Mucosa of gallbladder (tissue), 1 donor: ENCODE measurements at regions not wholly inside any gene's neighbourhood (a gene's known extent, or its start where the extent isn't known, plus 50 kb on each side); places are given as distances from the start of the nearest gene placed in this dataset.
A peak's percentile ranks its signal among the peaks of the same experiment; 100 is the strongest.

Experiments
- DNase-seq: peaks from one replicate; pipeline ENCODE4 v3.0.0-alpha.2; 2020; ENCODE audit warnings: low spot score
- donor health status: DM: no; HTN: no; CAD: no.

GRCh38 chr15:29556380-29556779 is 265.9 kb downstream of the TJP1 start:
- no peak for DNase-seq

GRCh38 chr15:29554531-29554930 is 267.7 kb downstream of the TJP1 start:
- DNase-seq: no peak

- DNase-seq: no peak
Measured at GRCh38 chr15:29550834-29551465, 271.3 kb downstream of the TJP1 start.

DNA sequence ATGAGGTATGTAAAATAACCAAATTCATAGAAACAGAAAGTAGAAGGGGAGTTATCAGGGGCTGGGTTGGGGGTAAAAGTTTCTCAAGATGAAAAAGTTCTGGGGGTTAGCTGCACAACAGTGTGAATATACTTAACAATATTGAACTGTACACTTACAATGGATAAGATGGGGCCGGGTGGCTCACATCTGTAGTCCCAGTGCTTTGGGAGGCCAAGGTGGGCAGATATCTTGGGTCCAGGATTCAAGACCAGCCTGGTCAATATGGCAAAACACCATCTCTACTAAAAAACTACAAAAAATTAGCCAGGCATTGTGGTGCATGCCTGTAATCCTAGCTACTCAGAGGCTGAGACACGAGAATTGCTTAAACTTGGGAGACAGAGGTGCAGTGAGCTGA is 274.3 kb downstream of the TJP1 start:
- DNase-seq: no peak

- DNase-seq: no peak
Measured at GRCh38 chr15:29544513-29545128, 275.0 kb upstream of the NSMCE3 start.

GRCh38 chr15:29542994-29543393 is 273.4 kb upstream of the NSMCE3 start:
- no peak for DNase-seq

DNA sequence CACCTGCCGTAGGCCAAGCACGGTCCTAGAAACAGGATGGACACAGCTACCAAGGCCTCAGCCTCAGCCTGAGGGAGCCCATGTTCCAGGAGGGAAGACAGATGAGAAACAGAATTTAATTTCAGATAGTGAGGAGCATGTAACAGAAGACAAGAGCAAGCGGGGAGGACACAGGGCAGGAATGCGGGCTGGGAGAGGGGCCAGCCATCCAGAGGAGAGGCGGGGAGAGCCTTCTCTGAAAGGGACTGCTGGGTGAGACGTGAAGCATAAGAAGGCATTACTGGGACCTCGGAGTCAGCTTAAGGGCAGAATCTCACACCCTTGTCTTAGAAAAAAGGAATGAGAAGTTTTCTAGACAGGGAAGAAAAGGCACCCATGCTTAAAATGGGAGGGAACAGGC is 271.7 kb upstream of the NSMCE3 start:
- DNase-seq: no peak

DNA sequence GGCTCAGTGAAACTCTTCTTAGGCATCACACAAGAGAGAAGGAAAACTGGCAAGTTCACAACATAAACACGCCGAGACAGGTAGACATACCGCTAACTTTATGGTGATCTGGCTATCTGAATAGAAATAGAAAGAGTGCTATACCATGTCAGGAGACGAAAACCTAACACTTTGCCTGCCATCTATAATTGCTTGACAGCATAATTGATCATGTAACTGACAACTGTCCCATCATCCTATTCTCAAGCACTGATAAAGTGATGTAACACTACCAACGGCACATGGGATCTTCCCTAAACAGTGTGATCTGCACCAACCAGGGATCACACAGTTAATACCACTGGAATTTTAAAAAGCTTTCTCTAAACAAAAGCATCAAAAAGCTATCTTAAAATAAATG is 270.9 kb upstream of the NSMCE3 start:
- DNase-seq: no peak

- DNase-seq: no peak
Measured at GRCh38 chr15:29539736-29540135, 270.1 kb upstream of the NSMCE3 start.

- DNase-seq: peak; percentile 25
Measured at GRCh38 chr15:29538044-29538443, 268.4 kb upstream of the NSMCE3 start.

DNA sequence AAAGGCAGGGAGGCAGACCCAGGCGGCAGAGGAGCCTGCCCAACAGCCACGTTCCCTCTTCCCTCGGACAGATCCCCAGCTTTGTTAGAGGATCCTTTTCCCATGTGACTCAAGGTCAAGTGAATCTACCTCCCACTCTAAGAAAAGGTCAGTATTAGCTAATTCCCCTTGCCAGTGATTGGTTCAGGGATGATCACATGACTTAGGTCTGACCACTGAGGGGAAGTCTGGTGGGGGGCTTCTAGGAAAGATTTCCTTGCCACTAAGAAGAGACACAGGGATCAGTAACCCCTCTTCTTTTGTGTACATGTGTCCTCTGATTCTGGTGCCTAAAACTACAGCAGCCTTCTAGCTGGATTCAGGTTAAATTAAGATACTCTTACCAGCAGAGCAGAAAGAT is 266.3 kb upstream of the NSMCE3 start:
- DNase-seq: no peak

DNA sequence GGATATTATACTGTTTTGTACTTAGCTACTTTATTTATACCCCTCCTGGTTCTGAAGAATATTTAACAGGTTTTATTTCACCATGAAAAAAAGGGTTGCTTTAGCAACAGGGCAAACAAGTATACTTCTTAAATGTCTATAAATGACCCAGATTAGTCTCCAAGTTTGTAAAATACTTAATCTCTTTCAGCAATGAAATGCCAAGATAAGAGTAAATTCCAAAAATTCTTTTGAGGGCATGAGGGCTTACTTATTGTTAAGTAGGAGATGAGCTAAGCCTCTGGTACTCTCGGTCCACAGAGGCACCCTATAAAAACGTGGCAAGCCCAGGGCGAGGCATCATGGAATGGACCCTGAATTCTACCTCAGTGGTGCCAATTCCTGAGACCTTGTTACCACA is 264.8 kb upstream of the NSMCE3 start:
- no peak for DNase-seq

GRCh38 chr15:29533647-29534046 is 264.0 kb upstream of the NSMCE3 start:
- DNase-seq: no peak

DNA sequence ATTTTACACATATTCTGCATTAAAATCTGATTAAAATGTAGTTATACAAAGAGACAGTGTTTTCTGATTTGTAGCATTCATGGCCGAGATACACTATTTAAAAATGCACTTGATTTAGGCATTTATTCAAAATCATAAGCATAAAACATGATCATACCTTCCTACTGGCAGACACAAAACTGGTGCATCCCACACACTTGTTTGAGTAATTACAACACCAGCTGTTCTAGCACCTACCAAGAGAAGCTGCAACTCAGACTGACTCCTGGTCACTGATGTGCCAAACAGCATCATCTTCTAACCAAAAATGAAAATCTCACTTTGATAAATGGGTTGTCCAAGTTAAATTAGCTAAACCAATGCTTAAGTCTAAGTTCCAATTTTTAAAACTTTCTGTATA is 262.7 kb upstream of the NSMCE3 start:
- DNase-seq: no peak

DNA sequence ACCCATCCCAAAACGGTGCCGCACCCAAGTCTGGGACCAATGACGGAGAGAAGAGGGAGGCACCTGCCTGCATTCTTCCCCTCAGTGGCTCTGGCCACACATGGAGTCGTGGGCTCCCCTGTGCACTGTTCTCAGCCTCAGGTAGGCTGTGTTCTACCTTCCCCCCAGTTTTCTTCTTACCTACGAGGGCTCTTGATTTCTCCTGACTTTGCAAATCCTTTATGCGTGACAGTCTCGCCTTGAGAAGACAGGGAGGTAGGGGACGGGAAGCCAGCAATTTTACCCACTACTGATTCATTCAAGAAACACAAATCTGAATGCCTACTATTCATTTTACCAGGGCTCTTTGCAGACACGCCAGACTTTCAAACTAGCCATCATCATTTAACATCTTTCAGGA is 261.3 kb upstream of the NSMCE3 start:
- DNase-seq: no peak

- no peak for DNase-seq
Measured at GRCh38 chr15:29529043-29529442, 259.4 kb upstream of the NSMCE3 start.

GRCh38 chr15:29528276-29528675 is 258.7 kb upstream of the NSMCE3 start:
- no peak for DNase-seq

GRCh38 chr15:29526802-29527201 is 257.2 kb upstream of the NSMCE3 start:
- no peak for DNase-seq

DNA sequence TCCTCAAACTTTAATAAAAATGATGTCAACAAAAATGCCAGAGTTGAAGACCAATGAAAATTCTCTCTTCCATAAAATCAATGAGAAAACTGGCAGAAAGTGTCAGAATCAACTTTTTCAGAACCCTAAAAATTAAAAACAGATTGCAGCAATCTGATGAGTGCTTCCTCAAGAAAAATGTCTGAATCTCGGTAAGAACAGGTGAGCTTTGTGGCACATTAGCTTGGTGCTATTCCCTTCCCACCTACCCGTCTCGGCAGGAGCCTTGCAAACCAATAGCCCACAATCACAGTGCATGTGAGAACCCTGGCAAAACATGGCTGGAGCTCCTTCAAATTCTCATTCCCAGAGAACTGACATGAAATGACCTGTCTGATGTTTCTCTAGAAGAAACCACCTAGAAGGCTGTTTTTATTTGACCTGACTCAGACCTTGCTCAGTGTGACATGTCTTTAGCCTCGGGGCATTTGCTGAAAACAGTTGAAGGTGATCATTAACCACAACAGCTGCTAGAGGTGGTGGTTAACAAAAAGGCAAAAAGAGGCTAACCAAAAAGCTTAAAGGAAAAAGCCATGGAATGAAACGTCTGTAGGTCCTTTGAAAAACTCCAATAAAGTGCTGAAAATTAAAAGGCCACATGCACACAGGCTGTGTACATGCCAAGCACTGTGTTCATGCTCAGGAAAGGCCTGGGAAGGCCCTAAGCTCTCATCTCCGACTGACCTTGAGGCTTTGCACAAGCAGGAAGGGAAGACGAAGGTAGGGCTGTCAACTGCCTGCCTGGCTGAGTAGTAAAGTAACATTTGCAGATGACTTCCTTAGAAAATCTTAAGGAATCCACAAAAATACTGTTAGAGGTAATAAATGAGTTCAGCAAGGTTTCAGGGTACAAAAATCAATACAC is 253.0 kb upstream of the NSMCE3 start:
- DNase-seq: no peak

DNA sequence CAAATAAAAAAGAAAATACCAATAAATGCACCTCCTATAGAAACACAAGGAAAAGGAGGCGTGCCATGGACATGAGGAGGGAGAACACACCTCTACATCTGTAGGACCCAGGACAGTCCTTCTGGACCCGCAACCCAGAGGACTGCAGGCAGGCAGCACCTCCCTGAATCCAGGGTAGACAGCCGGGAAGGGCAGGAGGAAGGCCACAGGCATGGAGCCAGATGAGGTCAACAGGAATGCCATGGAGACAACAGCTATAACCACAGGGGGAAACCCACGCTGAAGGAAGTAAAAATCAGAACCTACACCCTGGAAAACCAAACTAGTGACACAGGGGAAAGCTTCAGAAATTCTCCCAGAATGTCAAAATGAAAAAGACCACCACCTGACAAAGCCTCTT is 248.8 kb upstream of the NSMCE3 start:
- no peak for DNase-seq

DNA sequence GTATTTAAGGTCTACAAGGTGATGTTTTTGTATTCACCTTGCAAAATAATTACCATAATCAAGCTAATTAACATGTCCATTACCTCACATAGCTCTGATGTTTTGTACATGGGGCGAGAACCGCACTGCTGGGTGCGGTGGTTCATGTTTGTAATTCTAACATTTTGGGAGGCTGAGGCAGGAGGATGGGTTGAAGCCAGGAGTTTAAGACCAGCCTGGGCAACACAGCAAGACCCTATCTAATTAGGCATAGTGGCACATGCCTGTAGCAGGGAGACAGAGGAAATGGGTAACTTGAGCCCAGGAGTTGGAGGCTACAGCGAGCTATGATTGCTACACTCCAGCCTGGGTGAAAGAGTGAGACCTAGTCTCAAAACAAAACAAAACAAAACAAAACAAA is 248.2 kb upstream of the NSMCE3 start:
- DNase-seq: no peak

DNA sequence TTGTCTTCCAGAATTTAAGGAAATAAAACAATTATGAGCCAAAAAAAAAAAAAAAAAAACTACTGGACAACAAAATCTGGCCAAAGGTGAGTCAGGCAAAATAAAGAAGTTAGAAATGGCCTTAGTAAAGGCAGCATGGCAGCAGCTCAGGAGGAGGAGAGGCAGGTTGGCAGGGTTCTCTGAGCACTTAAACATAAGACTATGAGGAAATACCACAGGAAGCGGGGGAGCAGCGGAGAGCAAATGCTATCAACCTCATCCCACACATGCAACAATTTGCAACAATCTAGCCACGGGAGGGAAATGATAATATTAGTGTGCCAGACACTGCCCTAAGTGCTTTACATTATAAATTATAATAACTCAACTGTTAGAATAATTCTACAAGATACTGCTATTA is 247.3 kb upstream of the NSMCE3 start:
- DNase-seq: no peak

DNA sequence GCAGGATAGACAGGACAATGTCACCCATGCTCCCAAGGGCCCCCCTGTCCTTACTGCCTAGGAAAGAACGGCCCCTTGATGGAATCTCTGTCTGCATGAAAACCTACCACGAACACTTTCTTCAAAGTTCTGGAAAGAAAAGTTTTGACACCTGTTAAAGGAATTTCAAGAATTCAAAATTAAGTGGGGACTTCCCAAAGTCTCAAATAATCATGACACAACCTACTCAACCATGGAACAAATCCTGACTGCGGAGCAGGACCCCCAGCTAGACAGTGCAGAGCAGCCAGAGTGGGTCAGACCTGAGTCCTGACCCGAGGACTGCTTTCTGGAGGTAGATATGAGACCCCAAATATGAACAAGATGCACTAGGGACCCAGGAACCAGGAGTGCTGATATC is 245.3 kb upstream of the NSMCE3 start:
- DNase-seq: no peak
